ENCODE measurements at regions not wholly inside any gene's neighbourhood (a gene's known extent, or its start where the extent isn't known, plus 50 kb on each side); places are given as distances from the start of the nearest gene placed in this dataset.
"Not testable (repeated sequence)": the region's sequence is repeated elsewhere in the genome, so short reads cannot be mapped to it uniquely, and the experiment has no call there.

DNA sequence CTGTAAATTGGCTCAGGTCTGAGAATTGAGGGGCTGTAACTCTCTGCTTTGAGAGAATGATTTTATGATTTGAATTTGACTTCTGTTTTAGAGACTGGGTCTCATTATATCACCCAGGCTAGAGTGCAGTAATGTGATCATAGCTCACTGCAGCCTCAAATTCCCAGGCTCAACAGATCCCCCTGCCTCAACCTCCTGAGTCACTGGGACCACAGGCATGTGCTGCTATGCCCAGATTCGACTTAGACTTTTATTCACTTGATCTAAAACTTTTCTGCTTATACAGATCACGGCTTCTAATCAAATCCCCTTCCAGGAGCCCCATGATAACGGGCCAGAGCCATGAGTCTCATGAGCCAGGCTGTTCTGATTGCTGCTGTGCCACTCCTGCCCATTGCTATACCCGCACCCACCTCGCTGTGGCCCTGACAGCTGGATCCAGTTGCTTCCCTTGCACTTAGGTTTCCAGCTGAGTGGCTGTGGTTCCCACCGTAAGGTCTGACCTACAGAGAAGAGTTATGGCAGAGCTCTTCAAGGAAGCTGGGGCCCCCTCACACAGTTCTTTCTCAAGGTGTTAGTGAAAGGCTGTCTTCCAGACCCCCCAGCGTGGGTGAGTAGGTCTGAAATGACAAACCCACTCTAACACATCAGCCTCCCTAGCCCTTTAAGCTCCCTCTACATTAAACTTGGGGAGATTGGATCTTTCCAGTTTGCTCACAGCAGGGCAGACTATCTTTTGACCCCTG lies 251.2 kb upstream of the SGCG start:
- DNase-seq (ENCODE audit: low spot score) = no peak

DNA sequence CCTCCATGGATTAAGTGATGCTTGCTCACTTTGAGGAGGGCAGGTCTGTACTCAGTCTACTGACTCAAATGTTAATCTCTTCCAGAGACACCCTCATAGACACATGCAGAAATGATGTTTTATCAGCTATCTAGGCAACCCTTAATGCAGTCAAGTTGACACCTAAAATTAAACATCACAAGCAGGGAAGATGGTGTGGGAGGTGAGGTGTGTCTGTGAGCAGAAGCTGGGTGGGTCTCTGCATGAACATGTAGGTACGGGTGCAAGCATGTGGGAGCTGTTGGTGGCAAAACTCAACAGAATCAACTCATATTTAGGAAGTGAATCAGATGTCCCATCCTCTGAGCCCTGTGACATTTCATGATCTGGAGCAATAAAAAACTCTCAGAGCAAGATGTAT lies 249.2 kb upstream of the SGCG start:
- no peak for DNase-seq (ENCODE audit: low spot score)

DNA sequence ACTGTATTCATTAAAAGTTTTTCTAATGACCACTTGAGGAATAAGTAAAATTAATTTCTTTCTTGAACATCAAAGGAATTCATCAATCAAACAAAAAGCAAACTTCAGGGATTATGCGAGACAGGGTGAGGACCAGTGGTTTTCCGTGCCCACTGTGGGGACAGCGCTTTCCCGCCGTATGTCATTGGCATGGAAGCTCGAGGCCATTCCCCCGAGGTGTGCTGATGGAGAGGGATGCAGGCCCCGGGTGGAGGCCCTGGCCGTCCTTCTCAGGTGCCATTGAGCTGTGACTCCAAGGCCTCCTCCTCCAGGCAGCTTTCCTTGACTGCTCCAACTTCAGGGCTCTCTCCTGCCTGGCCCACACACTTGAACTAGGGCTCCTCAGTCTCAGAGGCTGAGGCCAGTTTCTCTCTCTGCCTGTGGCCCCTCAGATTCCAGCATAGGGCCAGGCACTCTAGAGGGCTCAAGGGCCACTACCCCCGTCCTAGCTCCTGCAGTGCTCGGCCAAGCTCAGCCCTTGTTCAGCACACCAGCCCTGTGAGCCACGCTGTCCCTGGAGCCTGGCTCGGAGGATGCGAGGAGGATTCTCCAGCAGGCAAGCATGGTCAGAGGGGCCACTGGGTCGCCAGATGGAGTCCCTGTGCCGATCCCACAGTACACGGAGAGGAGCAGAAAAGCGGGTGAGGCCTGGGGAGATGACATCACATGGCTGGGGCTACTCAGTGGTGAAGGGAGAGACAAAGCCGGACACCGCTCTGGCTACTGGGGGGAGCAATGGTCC lies 248.0 kb upstream of the SGCG start:
- not testable (repeated sequence) for DNase-seq (ENCODE audit: low spot score)

DNA sequence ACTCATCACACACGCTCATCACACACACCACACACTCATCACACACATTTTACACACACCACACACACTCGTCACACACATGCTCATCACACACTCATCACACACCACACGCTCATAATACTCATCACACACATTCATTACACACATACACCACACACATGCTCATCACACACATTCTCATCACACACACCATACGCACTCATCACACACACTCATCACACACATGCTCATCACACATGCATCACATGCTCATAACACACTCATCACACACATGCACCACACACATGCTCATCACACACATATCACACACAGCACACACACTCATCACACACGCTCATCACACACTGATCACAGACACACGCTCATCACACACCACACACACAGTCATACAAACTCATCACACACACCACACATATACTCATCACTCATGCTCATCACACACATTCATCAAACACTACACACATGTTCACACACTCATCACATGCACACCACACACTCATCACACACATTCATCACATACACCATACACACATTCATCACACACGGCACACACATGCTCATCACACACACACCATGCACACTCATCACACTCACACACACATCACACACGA lies 247.1 kb upstream of the SGCG start:
- no peak for DNase-seq (ENCODE audit: low spot score)

DNA sequence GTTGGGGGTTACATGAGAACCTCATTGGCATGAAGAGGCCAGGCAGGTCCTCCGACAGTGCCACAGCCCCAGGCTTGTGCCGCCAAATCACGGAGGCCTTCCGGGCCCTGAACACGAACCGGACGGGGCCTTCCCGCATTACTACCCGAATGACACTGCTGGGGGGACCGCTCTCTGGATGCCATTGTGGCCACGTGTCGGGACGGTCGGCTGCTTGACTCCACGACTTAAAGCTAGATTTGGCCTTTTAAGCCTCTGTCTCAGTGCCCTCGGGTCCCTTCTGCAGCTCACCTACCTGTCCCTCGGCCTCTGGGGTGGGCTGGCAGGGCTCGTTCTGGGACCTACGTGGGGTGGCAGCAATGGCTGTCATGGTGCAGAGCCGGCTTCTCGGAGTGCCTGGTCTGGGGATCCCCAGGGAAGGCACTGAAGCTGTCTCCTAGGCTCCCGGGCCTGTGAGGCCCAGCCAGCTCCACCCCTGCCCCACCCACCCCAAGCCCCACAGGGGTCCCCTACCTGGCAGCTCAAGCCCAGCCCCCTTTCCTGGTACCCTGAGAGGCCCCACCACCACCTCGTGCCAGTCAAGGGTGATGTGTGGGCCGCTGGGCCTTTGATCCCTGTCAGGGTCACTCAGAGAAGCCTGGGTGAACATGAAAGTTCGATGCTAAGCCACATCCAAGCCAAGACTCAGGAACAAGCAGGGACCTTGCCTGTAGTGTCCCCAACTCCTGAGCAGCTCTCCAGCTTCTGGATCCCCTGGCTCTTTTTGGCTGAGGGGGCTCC lies 245.8 kb upstream of the SGCG start:
- DNase-seq (ENCODE audit: low spot score) = no peak

DNA sequence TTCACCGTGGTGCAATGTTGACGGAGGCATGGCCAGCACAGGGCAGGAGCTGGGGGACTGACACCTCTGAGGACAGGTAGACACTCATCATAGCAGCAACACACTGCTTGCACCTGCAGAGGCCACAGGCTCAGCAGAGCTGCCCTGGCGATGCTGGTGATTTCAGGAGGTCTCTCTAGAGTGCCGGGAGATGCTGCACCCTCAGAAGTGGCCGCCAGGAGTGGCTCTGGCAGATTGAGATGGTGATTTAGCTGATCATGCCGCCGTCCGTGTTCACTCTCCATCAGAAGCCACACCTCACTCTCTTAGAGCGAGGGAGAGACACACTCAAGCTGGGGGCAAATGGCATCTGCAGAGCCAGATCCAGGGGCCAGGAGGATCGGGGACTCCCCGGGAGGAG lies 244.6 kb upstream of the SGCG start:
- DNase-seq (ENCODE audit: low spot score) = no peak

DNA sequence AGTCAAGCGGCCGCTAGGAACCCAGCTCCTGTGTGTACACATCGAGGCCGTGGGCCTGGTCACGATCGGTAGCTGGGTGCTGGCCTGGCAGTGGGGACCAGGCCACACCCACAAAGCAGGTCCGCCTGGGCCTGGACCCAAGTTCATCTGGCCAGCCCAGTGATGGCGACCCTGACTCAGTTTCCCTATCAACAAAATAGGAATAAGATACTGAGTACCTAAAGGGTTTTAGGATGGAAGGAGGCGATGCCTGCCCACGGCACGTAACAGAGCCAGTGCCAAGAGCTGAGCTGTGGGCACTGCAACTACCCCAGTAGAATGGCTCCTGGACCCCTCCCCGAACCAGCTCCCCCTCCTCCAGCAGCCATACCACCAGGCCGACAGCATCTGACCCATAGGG lies 243.5 kb upstream of the SGCG start:
- DNase-seq (ENCODE audit: low spot score) = no peak

DNA sequence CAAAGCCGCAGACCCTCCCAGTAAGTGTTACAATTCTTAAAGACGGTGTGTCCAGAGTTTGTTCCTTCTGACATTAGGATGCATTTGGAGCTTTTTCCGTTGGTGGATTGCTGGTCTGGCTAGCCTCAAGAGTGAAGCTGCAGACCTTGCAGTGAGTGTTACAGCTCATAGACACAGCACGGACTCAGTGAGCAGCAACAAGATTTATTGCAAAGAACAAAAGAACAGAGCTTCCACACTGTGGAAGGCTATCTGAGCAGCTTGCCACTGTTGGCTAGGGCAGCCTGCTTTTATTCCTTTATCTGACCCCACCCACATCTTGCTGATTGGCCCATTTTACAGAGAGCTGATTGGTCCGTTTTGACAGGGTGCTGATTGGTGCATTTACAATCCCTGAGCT lies 242.8 kb upstream of the SGCG start:
- DNase-seq (ENCODE audit: low spot score) = no peak

DNA sequence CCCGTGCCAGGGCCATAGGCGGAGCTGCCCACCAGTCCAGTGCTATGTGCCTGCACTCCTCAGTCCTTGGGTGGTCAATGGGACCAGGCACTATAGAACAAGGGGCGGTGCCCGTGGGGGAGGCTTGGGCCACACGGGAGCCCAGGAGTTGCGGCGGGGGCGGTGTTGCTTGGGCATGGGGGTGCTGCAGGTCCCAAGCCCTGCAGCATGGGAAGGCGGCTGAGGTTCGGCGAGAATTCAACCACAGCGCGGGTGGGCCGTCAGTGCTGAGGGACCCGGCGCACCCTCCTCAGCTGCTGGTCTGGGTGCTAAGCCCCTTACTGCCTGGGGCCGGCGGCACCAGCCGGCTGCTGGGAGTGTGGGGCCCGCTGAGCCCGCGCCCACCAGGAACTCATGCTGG lies 242.2 kb upstream of the SGCG start:
- DNase-seq (ENCODE audit: low spot score) = no peak

DNA sequence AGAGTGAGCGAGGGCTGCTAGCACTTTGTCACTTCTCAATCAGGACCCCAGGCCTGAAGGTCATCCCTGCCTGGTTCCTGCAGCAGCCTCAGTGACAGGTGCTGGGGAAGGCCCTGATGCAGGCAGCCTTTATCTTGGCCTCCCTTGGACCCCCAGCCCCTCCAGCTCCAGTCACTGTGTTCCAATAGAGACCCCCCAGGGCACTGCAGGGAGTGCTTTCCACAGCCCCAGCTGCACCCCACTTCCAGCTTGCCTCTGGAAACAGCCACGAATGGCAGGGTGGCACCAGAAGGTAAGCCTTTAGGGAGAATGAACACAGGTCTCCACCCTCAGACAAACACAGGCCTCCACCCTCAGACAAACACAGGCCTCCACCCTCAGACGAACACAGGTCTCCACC lies 241.6 kb upstream of the SGCG start:
- DNase-seq (ENCODE audit: low spot score) = no peak

DNA sequence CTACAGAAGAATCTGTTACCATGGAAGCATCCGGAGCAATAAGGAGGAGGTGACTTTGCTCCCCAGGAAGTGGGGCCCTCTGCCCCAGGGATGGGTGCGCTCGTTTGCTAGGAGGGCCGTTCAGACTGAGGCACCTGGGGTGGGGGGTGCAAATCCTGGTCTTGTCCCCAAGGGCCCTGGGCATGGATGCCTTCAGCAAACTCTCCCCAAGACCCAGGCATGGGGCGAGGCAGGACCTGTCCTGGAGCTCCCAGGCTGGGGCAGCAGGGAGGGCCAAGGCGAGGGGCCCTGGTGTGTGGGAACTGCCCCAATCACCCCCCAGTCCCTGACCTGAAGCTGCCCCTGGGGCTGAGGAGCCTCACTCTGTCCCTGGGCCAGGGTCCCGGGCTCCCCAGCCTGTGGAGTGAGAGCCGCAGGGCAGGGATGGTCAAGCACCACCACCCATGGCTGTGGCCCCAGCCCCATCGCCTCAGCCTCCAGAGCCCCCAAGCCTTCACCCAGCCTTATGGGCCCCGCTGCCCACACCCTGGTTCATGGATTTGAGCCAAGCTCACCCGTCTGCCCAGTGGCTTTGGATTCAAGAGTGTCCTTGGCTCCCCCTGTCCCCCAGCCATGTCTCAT lies 240.6 kb upstream of the SGCG start:
- no peak for DNase-seq (ENCODE audit: low spot score)

DNA sequence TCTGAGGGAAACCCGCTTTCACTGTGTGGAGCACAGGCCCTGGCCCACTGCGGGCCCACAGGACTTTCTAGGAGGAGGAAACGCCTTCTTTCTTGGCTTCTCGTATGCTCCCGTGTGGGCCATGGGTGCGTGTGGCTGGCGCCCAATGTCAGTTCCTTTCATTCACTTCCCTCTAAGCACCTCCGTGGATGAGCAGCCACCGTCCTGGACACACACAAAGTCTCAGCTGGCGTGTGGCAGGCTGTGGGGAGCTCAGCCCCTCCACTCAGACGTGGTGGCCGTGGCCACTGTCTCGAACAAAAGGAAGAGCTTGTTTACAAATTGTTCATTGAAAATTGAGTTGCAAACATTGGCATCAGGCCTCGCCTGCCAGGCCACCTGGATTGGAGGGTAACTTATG lies 240.0 kb upstream of the SGCG start:
- DNase-seq (ENCODE audit: low spot score) = no peak

DNA sequence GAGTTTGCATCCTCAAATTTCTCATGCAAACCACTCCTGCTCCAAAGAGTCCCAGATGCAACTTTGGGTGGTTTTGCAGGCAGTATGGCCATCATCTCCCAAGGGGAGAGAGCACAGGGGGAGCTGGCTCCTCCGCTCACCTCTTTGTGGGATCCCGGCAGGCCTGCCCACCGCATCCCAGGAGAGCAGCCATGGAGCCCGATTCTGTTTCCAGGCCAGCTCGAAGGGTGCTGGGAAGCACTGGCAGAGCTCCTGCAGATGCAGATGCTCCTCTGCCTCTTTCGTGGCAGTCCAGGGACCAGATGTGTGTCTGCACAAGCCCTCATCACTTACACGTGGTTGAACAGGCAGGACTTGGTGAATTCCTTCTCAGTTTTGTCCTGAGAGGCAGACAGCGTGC lies 239.3 kb upstream of the SGCG start:
- DNase-seq (ENCODE audit: low spot score) = not testable (repeated sequence)

DNA sequence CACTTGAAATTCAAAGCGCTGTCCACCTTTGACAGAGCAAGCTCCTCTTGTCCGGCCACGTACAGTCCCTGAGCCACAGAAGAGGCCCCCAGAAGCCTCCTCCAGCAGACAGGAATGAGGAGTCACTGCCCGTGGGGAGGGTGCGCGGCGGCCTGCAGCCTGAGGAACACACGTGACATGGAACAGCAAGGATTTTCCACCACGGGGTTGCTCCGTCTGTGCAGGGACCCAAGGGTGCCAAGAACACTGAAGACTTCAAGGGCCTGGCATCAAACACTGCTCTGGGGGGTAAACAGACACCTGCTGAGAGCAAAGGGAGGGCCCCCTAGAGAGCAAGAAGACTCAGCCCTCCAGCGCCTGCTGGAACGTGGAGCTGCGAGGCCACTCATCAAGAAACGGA lies 237.9 kb upstream of the SGCG start:
- not testable (repeated sequence) for DNase-seq (ENCODE audit: low spot score)

DNA sequence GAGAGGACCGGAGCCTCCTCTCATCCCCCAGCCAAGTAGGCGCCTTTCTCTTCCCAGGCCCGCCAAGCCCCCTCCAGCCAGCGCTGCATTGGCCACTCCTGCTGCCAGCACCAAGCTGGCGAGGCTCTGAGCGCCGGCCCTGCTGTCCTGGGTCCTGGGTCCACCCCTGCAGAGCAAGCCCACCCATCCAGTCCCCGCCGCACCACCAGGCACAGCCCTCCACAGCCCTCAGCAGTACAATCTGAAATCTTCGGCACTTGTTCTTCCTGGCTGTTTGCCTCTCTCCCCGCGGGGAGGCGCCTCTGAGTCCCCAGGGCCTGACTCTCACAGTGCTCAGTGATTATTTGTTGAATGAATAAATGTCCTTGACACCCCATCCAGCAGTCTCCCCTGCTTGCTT lies 236.4 kb upstream of the SGCG start:
- no peak for DNase-seq (ENCODE audit: low spot score)

DNA sequence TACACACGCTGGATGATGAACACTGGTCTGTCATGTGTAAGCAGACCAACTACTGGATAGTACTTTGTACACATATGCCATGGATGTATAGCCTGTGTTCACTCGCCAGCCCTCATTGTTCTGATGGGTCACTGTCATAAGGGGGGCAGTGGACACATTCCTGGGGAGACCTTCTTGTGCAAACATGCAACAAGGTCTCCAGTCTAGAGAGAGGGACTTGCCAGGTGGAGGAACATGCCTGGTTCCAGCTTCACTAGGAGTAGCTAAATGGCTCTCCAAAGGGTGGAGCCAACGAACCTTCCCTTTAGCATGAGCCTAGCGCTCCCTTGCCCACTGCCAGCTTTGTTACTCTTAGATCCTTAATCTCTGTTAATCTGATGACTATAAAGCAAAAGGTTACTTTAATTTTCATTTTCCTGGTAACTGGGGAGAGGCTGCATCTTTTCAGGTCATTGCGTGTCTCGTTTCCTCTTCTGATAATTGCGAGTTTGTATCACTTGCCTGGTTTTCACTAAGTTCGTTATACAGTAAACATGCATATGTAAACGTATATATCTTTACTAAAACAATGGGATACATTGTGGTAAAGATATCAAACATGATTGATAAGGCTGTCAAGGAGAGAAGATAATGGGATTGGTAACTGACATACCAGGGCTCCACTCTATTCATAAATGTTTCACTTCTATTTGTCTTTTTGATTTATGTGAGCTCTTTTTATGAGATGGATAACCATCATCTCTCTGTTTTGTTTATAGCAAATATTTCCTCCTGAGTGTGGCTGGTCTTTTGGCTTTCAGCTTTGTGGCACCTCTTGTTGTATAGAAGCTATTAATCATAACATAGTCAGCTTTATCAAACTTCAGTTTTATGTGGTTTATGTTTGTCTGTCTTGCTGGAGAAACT lies 235.2 kb upstream of the SGCG start:
- DNase-seq (ENCODE audit: low spot score) = no peak

DNA sequence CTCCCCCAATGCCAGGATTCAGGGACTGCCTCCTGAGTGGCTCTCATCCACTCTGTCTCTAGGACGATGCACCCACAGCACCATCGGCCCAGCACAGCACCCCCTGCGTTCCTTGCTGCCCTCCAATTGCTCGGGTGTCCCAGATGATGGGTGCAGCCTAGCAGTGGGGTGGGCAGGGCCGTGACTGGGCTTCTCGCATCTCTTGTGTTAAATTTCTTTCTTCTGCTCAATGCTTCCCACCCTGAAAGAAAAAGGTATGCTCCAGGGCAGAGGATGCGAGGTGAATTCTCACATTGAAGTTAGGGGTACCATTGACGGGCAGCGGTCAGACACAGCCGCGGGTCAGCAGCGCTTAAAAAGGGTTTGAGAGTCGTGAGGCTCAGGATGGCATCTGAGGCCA lies 232.4 kb upstream of the SGCG start:
- DNase-seq (ENCODE audit: low spot score) = no peak

DNA sequence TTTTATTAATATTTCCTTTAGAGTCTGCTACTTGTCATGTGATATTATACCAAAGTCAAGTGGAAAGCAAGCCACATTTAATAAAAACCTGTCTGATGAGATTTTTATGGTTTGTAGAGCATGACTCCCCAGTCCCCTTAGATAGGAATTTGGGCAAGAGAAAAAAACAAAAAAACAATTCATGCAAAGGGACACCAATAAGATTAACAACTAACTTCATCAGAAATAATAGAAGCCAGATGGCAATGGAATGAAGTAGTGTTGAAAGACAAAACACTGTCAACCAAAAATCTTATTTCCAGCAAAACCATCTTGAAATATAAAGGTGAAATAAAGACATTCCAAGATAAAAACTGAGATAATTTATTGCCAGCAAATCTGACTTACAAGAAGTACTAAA lies 228.8 kb upstream of the SGCG start:
- not testable (repeated sequence) for DNase-seq (ENCODE audit: low spot score)

DNA sequence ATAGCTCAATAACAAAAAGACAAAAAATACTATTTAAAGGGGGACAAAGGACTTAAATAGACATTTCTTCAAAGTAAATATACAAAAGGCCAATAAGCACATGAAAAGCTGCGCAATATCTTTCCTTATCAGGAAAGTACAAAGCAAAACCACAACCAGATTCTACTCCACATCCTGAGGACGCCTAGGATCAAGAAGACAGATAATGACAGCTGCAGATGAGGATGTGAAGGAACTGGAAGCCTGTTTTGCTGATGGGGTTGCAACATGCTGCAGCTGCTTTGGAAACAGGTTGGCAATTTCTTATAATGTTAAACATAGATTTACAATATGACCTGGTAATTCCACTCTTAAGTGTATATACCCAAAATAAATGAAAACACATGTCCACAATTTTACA lies 225.6 kb upstream of the SGCG start:
- not testable (repeated sequence) for DNase-seq (ENCODE audit: low spot score)

DNA sequence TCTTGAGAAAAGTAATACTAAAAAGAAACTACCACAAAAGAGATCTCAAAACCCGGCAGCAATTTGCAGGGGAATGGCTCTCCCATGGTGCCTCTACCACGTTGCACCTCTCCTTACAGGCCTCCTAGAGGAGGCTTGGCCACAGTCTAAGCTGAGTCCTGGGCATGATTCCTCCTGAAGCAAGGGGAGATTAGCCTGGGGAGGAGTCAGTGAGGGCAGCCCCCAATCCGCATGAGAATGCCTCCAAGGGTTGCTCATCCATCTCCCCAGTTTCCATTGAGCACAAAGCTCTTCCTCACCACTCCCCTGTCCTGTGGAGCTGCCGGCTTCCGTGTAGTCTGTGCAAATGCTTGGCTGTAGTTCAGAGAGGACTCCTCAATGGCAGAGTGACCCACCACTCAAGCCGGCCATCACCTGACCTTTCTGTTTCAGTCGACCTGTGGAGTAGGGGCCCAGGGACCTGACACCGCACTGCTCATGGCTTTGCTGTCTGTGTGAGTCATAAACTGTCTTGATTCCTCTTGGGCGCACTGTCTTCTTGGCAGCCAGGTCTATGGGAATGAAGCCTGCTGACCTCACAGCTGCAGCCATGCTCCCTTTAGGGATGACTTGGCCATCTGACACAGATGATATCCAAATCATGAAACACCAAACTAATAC lies 224.2 kb upstream of the SGCG start:
- not testable (repeated sequence) for DNase-seq (ENCODE audit: low spot score)

Data from mesenteric fat pad (tissue), 1 donor.